Parathyroid adenoma (tissue), 2 donors: ENCODE measurements at regions not wholly inside any gene's neighbourhood (a gene's known extent, or its start where the extent isn't known, plus 50 kb on each side); places are given as distances from the start of the nearest gene placed in this dataset.

ENCODE experiments used
- H2AFZ ChIP-seq: fragments of 300-600 bp; sonication (generic); one replicate; pipeline ENCODE4 v1.7.0; 2017; ENCODE audit warnings: antibody characterized with exemption, mild to moderate bottlenecking
- H3K27ac ChIP-seq: fragments of 300-600 bp; sonication (generic); one replicate; pipeline ENCODE4 v1.7.0; 2017
- H3K27me3 ChIP-seq: fragments of 300-600 bp; sonication (generic); one replicate; pipeline ENCODE4 v1.7.0; 2017; ENCODE audit warnings: low read length; ENCODE audit not compliant: control insufficient read depth, insufficient read depth
- H3K36me3 ChIP-seq: fragments of 300-600 bp; sonication (generic); one replicate; pipeline ENCODE4 v1.7.0; 2017; ENCODE audit warnings: low read length; ENCODE audit not compliant: control insufficient read depth, insufficient read depth
- H3K4me1 ChIP-seq: fragments of 300-600 bp; sonication (generic); one replicate; pipeline ENCODE4 v1.7.0; 2017; ENCODE audit warnings: control low read depth
- H3K4me2 ChIP-seq: fragments of 300-600 bp; sonication (generic); one replicate; pipeline ENCODE4 v1.7.0; 2017; ENCODE audit warnings: low read length
- H3K4me3 ChIP-seq: fragments of 300-600 bp; sonication (generic); one replicate; pipeline ENCODE4 v1.7.0; 2017; ENCODE audit warnings: low read depth, low read length
- H3K79me2 ChIP-seq: fragments of 300-600 bp; sonication (generic); one replicate; pipeline ENCODE4 v1.7.0; 2017; ENCODE audit warnings: control low read depth
- H3K9ac ChIP-seq: fragments of 300-600 bp; sonication (generic); one replicate; pipeline ENCODE4 v1.7.0; 2017; ENCODE audit warnings: mild to moderate bottlenecking
- H3K9me3 ChIP-seq: fragments of 300-600 bp; sonication (generic); one replicate; pipeline ENCODE4 v1.7.0; 2017; ENCODE audit warnings: low read length; ENCODE audit not compliant: control insufficient read depth
- CTCF ChIP-seq: fragments of 300-600 bp; sonication (generic); IDR thresholded peaks from one replicate; pipeline ENCODE4 v1.7.0; 2017; ENCODE audit warnings: antibody characterized with exemption, mild to moderate bottlenecking
- donor health status: primary hyperparathyroidism.

GRCh38 chr13:106176117-106176516 lies 359.3 kb downstream of the EFNB2 start:
- H3K27me3 ChIP-seq = no peaks in the 10 kb centered on the region
- no peak overlapping the region for H3K4me2 ChIP-seq
- H3K4me3 ChIP-seq = no peak overlapping the region
- no peaks in the 10 kb centered on the region for H3K4me1 ChIP-seq
- no peak overlapping the region for H3K9ac ChIP-seq
- no peak overlapping the region for H2AFZ ChIP-seq
- H3K9me3 ChIP-seq = no peaks in the 10 kb centered on the region
- H3K36me3 ChIP-seq = no peaks in the 10 kb centered on the region
- H3K79me2 ChIP-seq = no peaks in the 10 kb centered on the region
- no peak for TF ChIP-seq CTCF
- H3K27ac ChIP-seq = no peak overlapping the region

GRCh38 chr13:106173891-106174610 lies 361.4 kb downstream of the EFNB2 start:
- H3K27me3 ChIP-seq = no peaks in the 10 kb centered on the region

GRCh38 chr13:106173346-106173745 lies 362.1 kb downstream of the EFNB2 start:
- TF ChIP-seq CTCF = no peak
- no peak overlapping the region for H3K27ac ChIP-seq

More at GRCh38 chr13:106173891-106174610, 361.4 kb downstream of the EFNB2 start:
- no peaks in the 10 kb centered on the region for H3K4me1 ChIP-seq
- no peak overlapping the region for H3K4me3 ChIP-seq
- no peak overlapping the region for H3K4me2 ChIP-seq
- no peak for TF ChIP-seq CTCF
- H3K27ac ChIP-seq = no peak overlapping the region
- H2AFZ ChIP-seq = no peak overlapping the region
- no peaks in the 10 kb centered on the region for H3K79me2 ChIP-seq
- H3K9me3 ChIP-seq = no peaks in the 10 kb centered on the region
- no peak overlapping the region for H3K9ac ChIP-seq
- no peaks in the 10 kb centered on the region for H3K36me3 ChIP-seq

GRCh38 chr13:106172176-106172905 lies 363.1 kb downstream of the EFNB2 start:
- Histone ChIP-seq H3K4me1 (no peaks in the 10 kb centered on the region), H3K36me3 (no peaks in the 10 kb centered on the region), H3K79me2 (no peaks in the 10 kb centered on the region), H3K4me2 (no peak overlapping the region), H3K27me3 (no peaks in the 10 kb centered on the region), H3K4me3 (no peak overlapping the region), H3K27ac (no peak overlapping the region), H2AFZ (no peak overlapping the region), H3K9me3 (no peaks in the 10 kb centered on the region), H3K9ac (no peak overlapping the region)
- no peak for TF ChIP-seq CTCF

More at GRCh38 chr13:106173346-106173745, 362.1 kb downstream of the EFNB2 start:
- Histone ChIP-seq H2AFZ (no peak overlapping the region), H3K79me2 (no peaks in the 10 kb centered on the region), H3K4me2 (no peak overlapping the region), H3K36me3 (no peaks in the 10 kb centered on the region), H3K4me3 (no peak overlapping the region), H3K9ac (no peak overlapping the region), H3K9me3 (no peaks in the 10 kb centered on the region), H3K4me1 (no peaks in the 10 kb centered on the region), H3K27me3 (no peaks in the 10 kb centered on the region)
